A549 (cell line): ENCODE measurements at regions not wholly inside any gene's neighbourhood (a gene's known extent, or its start where the extent isn't known, plus 50 kb on each side); places are given as distances from the start of the nearest gene placed in this dataset.

Experiments used
- ATAC-seq, 2 experiments: fragments of 200-7000 bp in 1 of 2; fragments of >200 bp in 1 of 2; cut with Nextera tagmentation in 1 of 2; cut with Tn5 transposase in 1 of 2; 3 replicates each; pipeline versions ENCODE4 v1.8.0 to v1.9.1; 2018 to 2020; ENCODE audit warnings: mild to moderate bottlenecking in 1 of 2, moderate library complexity in 1 of 2
- CTCF ChIA-PET: fragments of 300-600 bp; sonication (Branson Sonifier 250); formaldehyde crosslinking; extraction: SDS; loops from one replicate; lab custom pipeline; 2021; ENCODE audit warnings: antibody characterized with exemption, inconsistent platforms; lab: Yijun Ruan, JAX
- POLR2A ChIA-PET: fragments of 350-600 bp; formaldehyde crosslinking; extraction: SDS; loops from one replicate; lab custom pipeline; 2021; ENCODE audit warnings: antibody characterized with exemption, inconsistent platforms; lab: Yijun Ruan, JAX
- DNase-seq, 2 experiments: peaks; one replicate each; pipeline versions ENCODE4 v3.0.0 to v3.0.0-alpha.2; 2011 to 2016; ENCODE audit warnings: low read depth in 1 of 2, low spot score in 1 of 2
- FAIRE-seq: peaks from 2 replicates; lab custom pipeline; 2011; peaks lifted over from hg19 to GRCh38; lab: Jason Lieb, UNC
- H3K27ac ChIP-seq, 2 experiments: fragments of >200 bp; sonication (Bioruptor Twin); formaldehyde crosslinking; 3 replicates each; pipeline ENCODE4 v1.5.1; 2016 to 2017
- H3K4me1 ChIP-seq: fragments of >200 bp; sonication (Bioruptor Twin); formaldehyde crosslinking; 3 replicates; pipeline ENCODE4 v1.6.1; 2016
- H3K4me2 ChIP-seq: fragments of >200 bp; sonication (Bioruptor Twin); formaldehyde crosslinking; 3 replicates; pipeline ENCODE4 v1.6.1; 2016
- H3K4me3 ChIP-seq: fragments of >200 bp; sonication (Bioruptor Twin); formaldehyde crosslinking; 3 replicates; pipeline ENCODE4 v1.5.1; 2016
- H3K9me3 ChIP-seq: fragments of >200 bp; sonication (Bioruptor Twin); formaldehyde crosslinking; 3 replicates; pipeline ENCODE4 v1.6.1; 2016
- ATOH8 ChIP-seq: fragments of 250-450 bp; sonication (Bioruptor Pico); IDR thresholded peaks from 2 replicates; pipeline ENCODE4 v1.5.0; 2020; ENCODE audit warnings: low read depth, mild to moderate bottlenecking, moderate library complexity
- CHD4 ChIP-seq: fragments of 200-600 bp; sonication (generic); IDR thresholded peaks from 2 replicates; pipeline ENCODE4 v1.6.1; 2016; ENCODE audit warnings: antibody characterized with exemption, mild to moderate bottlenecking, borderline replicate concordance
- CTCF ChIP-seq: fragments of >200 bp; sonication (Bioruptor Twin); formaldehyde crosslinking; IDR thresholded peaks from 3 replicates; pipeline ENCODE4 v1.5.1; 2016
- EHMT2 ChIP-seq: fragments of 200-600 bp; sonication (generic); IDR thresholded peaks from 2 replicates; pipeline ENCODE4 v1.6.1; 2016; ENCODE audit warnings: antibody characterized with exemption, low read depth, mild to moderate bottlenecking, moderate library complexity
- EP300 ChIP-seq, 2 experiments: fragments of >200 bp; sonication (Bioruptor Twin); formaldehyde crosslinking; IDR thresholded peaks; 2 replicates in 1 of 2; 3 replicates in 1 of 2; pipeline ENCODE4 v1.6.1; 2016 to 2017
- FOSB ChIP-seq: fragments of 250-450 bp; sonication (Bioruptor Pico); IDR thresholded peaks from 2 replicates; pipeline ENCODE4 v1.5.0; 2020; ENCODE audit warnings: mild to moderate bottlenecking, moderate library complexity
- FOSL2 ChIP-seq, 2 experiments: fragments of 450-650 bp in 1 of 2; fragments of >200 bp in 1 of 2; sonication (Bioruptor Twin) in 1 of 2; formaldehyde crosslinking; IDR thresholded peaks; 2 replicates each; pipeline versions ENCODE4 v1.5.0 to v1.6.1; 2016 to 2020; ENCODE audit warnings: mild to moderate bottlenecking in 1 of 2, moderate library complexity in 1 of 2
- GATA3 ChIP-seq: IDR thresholded peaks from 2 replicates; pipeline ENCODE4 v1.6.1; 2012; ENCODE audit warnings: borderline replicate concordance
- HOXA7 ChIP-seq: fragments of 250-450 bp; sonication (Bioruptor Pico); IDR thresholded peaks from 2 replicates; pipeline ENCODE4 v1.5.0; 2020; ENCODE audit warnings: mild to moderate bottlenecking, moderate library complexity
- HOXB13 ChIP-seq: fragments of 250-450 bp; sonication (Bioruptor Pico); IDR thresholded peaks from 2 replicates; pipeline ENCODE4 v1.5.0; 2020; ENCODE audit warnings: low read depth, mild to moderate bottlenecking, moderate library complexity
- HOXB5 ChIP-seq: fragments of 250-450 bp; sonication (Bioruptor Pico); IDR thresholded peaks from 2 replicates; pipeline ENCODE4 v1.5.0; 2020; ENCODE audit warnings: mild to moderate bottlenecking, moderate library complexity
- JUNB ChIP-seq: fragments of >200 bp; sonication (Bioruptor Twin); formaldehyde crosslinking; IDR thresholded peaks from 2 replicates; pipeline ENCODE4 v1.6.1; 2016
- MAZ ChIP-seq: fragments of 150-350 bp; IDR thresholded peaks from 2 replicates; pipeline ENCODE4 v1.6.1; 2014; ENCODE audit warnings: antibody characterized with exemption, low read depth, low read length, borderline replicate concordance
- MYC ChIP-seq: IDR thresholded peaks from 2 replicates; pipeline ENCODE4 v1.6.1; 2012; ENCODE audit warnings: mild to moderate bottlenecking, inconsistent platforms, low read length, improper control_type of control experiment, borderline replicate concordance
- NFE2L2 ChIP-seq: fragments of 150-350 bp; conservative IDR thresholded peaks from 2 replicates; pipeline ENCODE4 v1.6.1; 2014; ENCODE audit warnings: low read length
- POLR2AphosphoS2 ChIP-seq: conservative IDR thresholded peaks from 2 replicates; pipeline ENCODE4 v1.6.1; 2012; ENCODE audit warnings: low read length, improper control_type of control experiment, inconsistent platforms
- RARB ChIP-seq: fragments of 250-450 bp; sonication (Bioruptor Pico); IDR thresholded peaks from 2 replicates; pipeline ENCODE4 v1.8.0; 2021; ENCODE audit warnings: mild to moderate bottlenecking, moderate library complexity
- RFX5 ChIP-seq: fragments of 450-650 bp; IDR thresholded peaks from 2 replicates; pipeline ENCODE4 v1.7.1; 2014; ENCODE audit warnings: antibody characterized with exemption, mild to moderate bottlenecking, moderate library complexity
- SMC3 ChIP-seq: fragments of >200 bp; sonication (Bioruptor Twin); formaldehyde crosslinking; IDR thresholded peaks from 3 replicates; pipeline ENCODE4 v1.6.1; 2018; ENCODE audit warnings: inconsistent platforms
- TFCP2L1 ChIP-seq: fragments of 250-450 bp; sonication (Bioruptor Pico); IDR thresholded peaks from 2 replicates; pipeline ENCODE4 v1.5.0; 2021; ENCODE audit warnings: mild to moderate bottlenecking
- USF2 ChIP-seq: fragments of 450-650 bp; IDR thresholded peaks from 2 replicates; pipeline ENCODE4 v1.6.1; 2014; ENCODE audit warnings: antibody characterized with exemption
- ZC3H11A ChIP-seq: fragments of 450-650 bp; IDR thresholded peaks from 2 replicates; pipeline ENCODE4 v1.6.1; 2014; ENCODE audit warnings: antibody characterized with exemption, mild to moderate bottlenecking
- ZNF302 ChIP-seq: fragments of 250-450 bp; sonication (Bioruptor Pico); IDR thresholded peaks from 2 replicates; pipeline ENCODE4 v1.9.0; 2021; ENCODE audit warnings: inconsistent platforms, mild to moderate bottlenecking, moderate library complexity
- WGBS: methylation state at CpG from one replicate; pipeline ENCODE4 v1.1.6; 2017; ENCODE audit errors: missing lambda C conversion rate; 5-methylcytosine and 5-hydroxymethylcytosine counted together
- TF ChIP-seq, protein P1 (sequence below): fragments of 150-350 bp; IDR thresholded peaks from 2 replicates; pipeline ENCODE4 v1.6.1; 2014; ENCODE audit warnings: low read depth, mild to moderate bottlenecking, low read length
- TF ChIP-seq, protein P2 (sequence below): fragments of 250-450 bp; sonication (Bioruptor Pico); IDR thresholded peaks from 2 replicates; pipeline ENCODE4 v1.5.0; 2021; ENCODE audit warnings: mild to moderate bottlenecking, moderate library complexity, borderline replicate concordance

DNA sequence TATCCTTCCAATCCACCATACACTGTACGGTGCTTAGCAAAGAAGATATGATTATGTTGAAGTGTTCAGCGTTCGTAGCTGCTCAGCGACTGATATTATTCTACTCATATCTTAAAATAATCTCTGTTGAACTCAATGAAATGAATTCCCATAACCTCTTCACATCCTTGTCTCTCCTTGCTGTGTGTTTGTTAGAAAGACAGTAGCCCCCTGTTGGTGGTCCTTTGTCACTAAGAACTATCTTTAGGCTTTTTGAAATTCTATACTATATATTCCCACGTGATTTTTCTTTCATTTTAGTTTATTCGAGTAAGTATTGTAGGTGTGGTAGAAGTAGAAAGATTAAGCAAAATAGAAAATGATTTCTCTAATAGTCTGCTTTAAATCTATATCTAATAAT is 762.8 kb upstream of the WWC1 start:
- TF ChIP-seq RARB (CRISPR knock-in tag): no peak
- TF ChIP-seq SMC3: no peak
- no peak for TF ChIP-seq EP300 (IDR thresholded peaks at IDR 0.05)
- no peak for TF ChIP-seq CTCF
- TF ChIP-seq, protein P1, sequence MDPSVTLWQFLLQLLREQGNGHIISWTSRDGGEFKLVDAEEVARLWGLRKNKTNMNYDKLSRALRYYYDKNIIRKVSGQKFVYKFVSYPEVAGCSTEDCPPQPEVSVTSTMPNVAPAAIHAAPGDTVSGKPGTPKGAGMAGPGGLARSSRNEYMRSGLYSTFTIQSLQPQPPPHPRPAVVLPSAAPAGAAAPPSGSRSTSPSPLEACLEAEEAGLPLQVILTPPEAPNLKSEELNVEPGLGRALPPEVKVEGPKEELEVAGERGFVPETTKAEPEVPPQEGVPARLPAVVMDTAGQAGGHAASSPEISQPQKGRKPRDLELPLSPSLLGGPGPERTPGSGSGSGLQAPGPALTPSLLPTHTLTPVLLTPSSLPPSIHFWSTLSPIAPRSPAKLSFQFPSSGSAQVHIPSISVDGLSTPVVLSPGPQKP: no peak
- no peak for TF ChIP-seq ATOH8
- TF ChIP-seq NFE2L2: no peak
- TF ChIP-seq, protein P2, sequence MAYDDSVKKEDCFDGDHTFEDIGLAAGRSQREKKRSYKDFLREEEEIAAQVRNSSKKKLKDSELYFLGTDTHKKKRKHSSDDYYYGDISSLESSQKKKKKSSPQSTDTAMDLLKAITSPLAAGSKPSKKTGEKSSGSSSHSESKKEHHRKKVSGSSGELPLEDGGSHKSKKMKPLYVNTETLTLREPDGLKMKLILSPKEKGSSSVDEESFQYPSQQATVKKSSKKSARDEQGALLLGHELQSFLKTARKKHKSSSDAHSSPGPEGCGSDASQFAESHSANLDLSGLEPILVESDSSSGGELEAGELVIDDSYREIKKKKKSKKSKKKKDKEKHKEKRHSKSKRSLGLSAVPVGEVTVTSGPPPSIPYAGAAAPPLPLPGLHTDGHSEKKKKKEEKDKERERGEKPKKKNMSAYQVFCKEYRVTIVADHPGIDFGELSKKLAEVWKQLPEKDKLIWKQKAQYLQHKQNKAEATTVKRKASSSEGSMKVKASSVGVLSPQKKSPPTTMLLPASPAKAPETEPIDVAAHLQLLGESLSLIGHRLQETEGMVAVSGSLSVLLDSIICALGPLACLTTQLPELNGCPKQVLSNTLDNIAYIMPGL (CRISPR knock-in tag): no peak
- no peak for TF ChIP-seq MYC
- no peak for TF ChIP-seq ZC3H11A
- TF ChIP-seq ZNF302 (CRISPR knock-in tag): no peak
- no peak for TF ChIP-seq HOXB13 (CRISPR knock-in tag)
- TF ChIP-seq HOXA7 (CRISPR knock-in tag): no peak
- ChIA-PET POLR2A (no interaction called here), CTCF (no interaction called here)
- FAIRE-seq (no peak), ATAC-seq (no peak), DNase-seq (no peak)
- no peak overlapping the region for H3K4me3 ChIP-seq
- no peak overlapping the region for H3K4me2 ChIP-seq
- no peaks in the 10 kb centered on the region for H3K9me3 ChIP-seq
- WGBS: 12% methylated on average over 6 of the region's 6 CpGs
- H3K27ac ChIP-seq: no peak overlapping the region
- H3K4me1 ChIP-seq: no peaks in the 10 kb centered on the region

- no peak overlapping the region for H3K27ac ChIP-seq
- no peaks in the 10 kb centered on the region for H3K9me3 ChIP-seq
- no peaks in the 10 kb centered on the region for H3K4me1 ChIP-seq
- no peak overlapping the region for H3K4me2 ChIP-seq
- no peak for ATAC-seq
- WGBS: 40% methylated on average over 13 of the region's 13 CpGs
- TF ChIP-seq RARB (CRISPR knock-in tag) (no peak), ATOH8 (no peak), CHD4 (no peak), GATA3 (no peak), HOXB5 (no peak), FOSL2 (IDR thresholded peaks at IDR 0.05) (no peak), FOSL2 (CRISPR knock-in tag; IDR thresholded peaks at IDR 0.05) (no peak), POLR2AphosphoS2 (no peak), HOXA7 (CRISPR knock-in tag) (no peak), SMC3 (no peak), JUNB (no peak), ZC3H11A (no peak), USF2 (no peak), TFCP2L1 (CRISPR knock-in tag) (no peak), RFX5 (no peak), MYC (no peak), EHMT2 (no peak), MAZ (no peak), FOSB (CRISPR knock-in tag) (no peak)
- TF ChIP-seq, protein P2 (CRISPR knock-in tag): no peak
- ChIA-PET CTCF (interaction anchor here (0.6 kb wide), 1 partner anchor 462 kb away, joined by 4 read pairs; no protein-coding TSS in a partner anchor), POLR2A (no interaction called here)
- no peak overlapping the region for H3K4me3 ChIP-seq
- no peak for DNase-seq
- no peak for FAIRE-seq
These were observed 760.9 kb upstream of the WWC1 start for GRCh38 chr5:167530548-167530947.
